Ishikawa (cell line): ENCODE measurements at regions not wholly inside any gene's neighbourhood (a gene's known extent, or its start where the extent isn't known, plus 50 kb on each side); places are given as distances from the start of the nearest gene placed in this dataset.

ENCODE experiments used
- CEBPB ChIP-seq: IDR thresholded peaks from 2 replicates; pipeline ENCODE4 v1.6.1; 2012
- CREB1 ChIP-seq: IDR thresholded peaks from 2 replicates; pipeline ENCODE4 v1.6.1; 2012; ENCODE audit warnings: low read depth
- EGR1 ChIP-seq: IDR thresholded peaks from 2 replicates; pipeline ENCODE4 v1.6.1; 2012
- EP300 ChIP-seq: IDR thresholded peaks from 2 replicates; pipeline ENCODE4 v1.6.1; 2012; ENCODE audit warnings: borderline replicate concordance
- FOXM1 ChIP-seq: IDR thresholded peaks from 2 replicates; pipeline ENCODE4 v1.6.1; 2012; ENCODE audit warnings: low read depth, borderline replicate concordance
- NFIC ChIP-seq: IDR thresholded peaks from 2 replicates; pipeline ENCODE4 v1.6.1; 2012
- RAD21 ChIP-seq: IDR thresholded peaks from 2 replicates; pipeline ENCODE4 v1.6.1; 2012; ENCODE audit warnings: low read depth
- TAF1 ChIP-seq: IDR thresholded peaks from 2 replicates; pipeline ENCODE4 v1.6.1; 2012; ENCODE audit warnings: low read depth, mild to moderate bottlenecking
- TCF12 ChIP-seq: IDR thresholded peaks from 2 replicates; pipeline ENCODE4 v1.6.1; 2012; ENCODE audit warnings: low read depth
- TEAD4 ChIP-seq: IDR thresholded peaks from 2 replicates; pipeline ENCODE4 v1.6.1; 2012
- YY1 ChIP-seq: IDR thresholded peaks from 2 replicates; pipeline ENCODE4 v1.6.1; 2012; ENCODE audit warnings: low read depth
- ZBTB7A ChIP-seq: IDR thresholded peaks from 2 replicates; pipeline ENCODE4 v1.6.1; 2012; ENCODE audit warnings: low read depth
- TF ChIP-seq, protein P1 (sequence below): IDR thresholded peaks from 2 replicates; pipeline ENCODE4 v1.6.1; 2012
- TF ChIP-seq, protein P2 (sequence below): IDR thresholded peaks from 2 replicates; pipeline ENCODE4 v1.6.1; 2012; ENCODE audit warnings: low read depth, mild to moderate bottlenecking
- TF ChIP-seq, protein P3 (sequence below): IDR thresholded peaks from 2 replicates; pipeline ENCODE4 v1.6.1; 2012

- TF ChIP-seq ZBTB7A: no peak
Measured at GRCh38 chr10:2030046-2030445, 292.7 kb upstream of the ADARB2 start.

GRCh38 chr10:2026936-2027335 is 289.6 kb upstream of the ADARB2 start:
- TF ChIP-seq ZBTB7A (no peak), TAF1 (no peak)
- TF ChIP-seq, protein P1, sequence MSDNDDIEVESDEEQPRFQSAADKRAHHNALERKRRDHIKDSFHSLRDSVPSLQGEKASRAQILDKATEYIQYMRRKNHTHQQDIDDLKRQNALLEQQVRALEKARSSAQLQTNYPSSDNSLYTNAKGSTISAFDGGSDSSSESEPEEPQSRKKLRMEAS: no peak

DNA sequence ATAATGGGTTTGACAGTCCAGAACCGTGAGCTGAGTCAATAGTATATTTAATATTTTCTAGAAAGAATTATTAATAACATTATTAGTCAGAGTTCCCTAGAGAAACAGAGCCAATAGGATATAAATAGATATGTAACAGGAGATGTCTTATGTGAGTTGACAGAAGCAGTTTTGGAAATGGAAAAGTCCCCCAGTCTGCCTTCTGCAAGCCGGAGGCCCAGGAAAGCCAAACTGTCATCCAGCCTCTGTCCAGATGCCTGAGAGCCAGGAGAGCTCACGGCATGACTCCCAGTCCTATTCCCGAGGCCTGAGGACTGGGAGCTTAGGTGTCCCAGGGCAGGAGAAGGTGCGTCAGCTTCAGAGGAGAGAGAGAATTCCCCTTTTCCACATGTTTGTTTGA is 286.4 kb upstream of the ADARB2 start:
- no peak for TF ChIP-seq FOXM1
- TF ChIP-seq YY1: no peak
- TF ChIP-seq RAD21: no peak
- no peak for TF ChIP-seq TAF1
- no peak for TF ChIP-seq ZBTB7A
- no peak for TF ChIP-seq EGR1
- TF ChIP-seq, protein P1: no peak
- TF ChIP-seq, protein P2, sequence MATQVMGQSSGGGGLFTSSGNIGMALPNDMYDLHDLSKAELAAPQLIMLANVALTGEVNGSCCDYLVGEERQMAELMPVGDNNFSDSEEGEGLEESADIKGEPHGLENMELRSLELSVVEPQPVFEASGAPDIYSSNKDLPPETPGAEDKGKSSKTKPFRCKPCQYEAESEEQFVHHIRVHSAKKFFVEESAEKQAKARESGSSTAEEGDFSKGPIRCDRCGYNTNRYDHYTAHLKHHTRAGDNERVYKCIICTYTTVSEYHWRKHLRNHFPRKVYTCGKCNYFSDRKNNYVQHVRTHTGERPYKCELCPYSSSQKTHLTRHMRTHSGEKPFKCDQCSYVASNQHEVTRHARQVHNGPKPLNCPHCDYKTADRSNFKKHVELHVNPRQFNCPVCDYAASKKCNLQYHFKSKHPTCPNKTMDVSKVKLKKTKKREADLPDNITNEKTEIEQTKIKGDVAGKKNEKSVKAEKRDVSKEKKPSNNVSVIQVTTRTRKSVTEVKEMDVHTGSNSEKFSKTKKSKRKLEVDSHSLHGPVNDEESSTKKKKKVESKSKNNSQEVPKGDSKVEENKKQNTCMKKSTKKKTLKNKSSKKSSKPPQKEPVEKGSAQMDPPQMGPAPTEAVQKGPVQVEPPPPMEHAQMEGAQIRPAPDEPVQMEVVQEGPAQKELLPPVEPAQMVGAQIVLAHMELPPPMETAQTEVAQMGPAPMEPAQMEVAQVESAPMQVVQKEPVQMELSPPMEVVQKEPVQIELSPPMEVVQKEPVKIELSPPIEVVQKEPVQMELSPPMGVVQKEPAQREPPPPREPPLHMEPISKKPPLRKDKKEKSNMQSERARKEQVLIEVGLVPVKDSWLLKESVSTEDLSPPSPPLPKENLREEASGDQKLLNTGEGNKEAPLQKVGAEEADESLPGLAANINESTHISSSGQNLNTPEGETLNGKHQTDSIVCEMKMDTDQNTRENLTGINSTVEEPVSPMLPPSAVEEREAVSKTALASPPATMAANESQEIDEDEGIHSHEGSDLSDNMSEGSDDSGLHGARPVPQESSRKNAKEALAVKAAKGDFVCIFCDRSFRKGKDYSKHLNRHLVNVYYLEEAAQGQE: no peak
- TF ChIP-seq TCF12: no peak
- TF ChIP-seq CREB1: no peak
- no peak for TF ChIP-seq CEBPB
- no peak for TF ChIP-seq EP300
- TF ChIP-seq, protein P3, sequence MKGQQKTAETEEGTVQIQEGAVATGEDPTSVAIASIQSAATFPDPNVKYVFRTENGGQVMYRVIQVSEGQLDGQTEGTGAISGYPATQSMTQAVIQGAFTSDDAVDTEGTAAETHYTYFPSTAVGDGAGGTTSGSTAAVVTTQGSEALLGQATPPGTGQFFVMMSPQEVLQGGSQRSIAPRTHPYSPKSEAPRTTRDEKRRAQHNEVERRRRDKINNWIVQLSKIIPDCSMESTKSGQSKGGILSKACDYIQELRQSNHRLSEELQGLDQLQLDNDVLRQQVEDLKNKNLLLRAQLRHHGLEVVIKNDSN: no peak
- TF ChIP-seq TEAD4: no peak
- no peak for TF ChIP-seq NFIC

DNA sequence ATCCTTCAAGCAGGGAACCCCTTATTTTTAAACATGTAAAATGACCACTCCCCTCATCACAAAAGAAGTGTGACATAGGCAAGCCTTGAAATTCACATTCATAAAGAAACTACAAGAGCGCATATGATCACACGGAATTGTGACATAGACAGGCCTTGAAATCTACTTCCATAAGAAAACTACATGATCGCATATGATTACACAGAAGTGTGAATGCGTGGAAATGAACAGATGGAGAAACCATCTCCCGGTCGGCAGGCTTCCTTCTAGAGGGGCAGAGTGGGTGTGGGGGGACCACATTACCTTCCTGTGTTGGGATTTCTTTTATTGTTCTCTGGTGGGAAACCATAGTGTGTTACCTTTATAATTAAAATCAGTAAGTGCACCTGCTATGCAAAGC is 285.1 kb upstream of the ADARB2 start:
- TF ChIP-seq RAD21: no peak
- TF ChIP-seq, protein P1: no peak
- TF ChIP-seq CREB1: no peak
- no peak for TF ChIP-seq NFIC
- TF ChIP-seq EP300: no peak
- TF ChIP-seq EGR1: no peak
- TF ChIP-seq YY1: no peak
- TF ChIP-seq, protein P3: no peak
- no peak for TF ChIP-seq FOXM1
- no peak for TF ChIP-seq CEBPB
- TF ChIP-seq TAF1: no peak
- TF ChIP-seq, protein P2: no peak
- TF ChIP-seq ZBTB7A: no peak
- no peak for TF ChIP-seq TEAD4
- TF ChIP-seq TCF12: no peak

DNA sequence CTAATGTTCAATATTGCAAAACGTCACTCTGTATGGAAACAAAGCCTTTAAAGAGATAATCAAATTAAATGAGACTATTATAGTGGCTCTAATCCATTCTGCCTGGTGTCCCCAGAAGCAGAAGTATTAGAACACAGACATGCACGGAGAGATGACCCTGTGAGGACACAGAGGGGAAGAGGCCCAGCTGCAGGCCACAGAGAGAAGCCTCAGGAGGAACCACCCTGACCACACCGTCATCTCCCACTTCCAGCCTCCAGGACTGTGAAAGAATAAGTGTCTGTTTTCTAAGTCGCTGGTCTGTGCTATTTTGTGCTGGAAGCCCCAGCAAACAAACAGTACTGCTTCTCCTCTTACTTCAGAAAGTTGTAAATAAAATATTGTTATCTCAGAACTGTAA is 283.5 kb upstream of the ADARB2 start:
- TF ChIP-seq, protein P1: no peak
- TF ChIP-seq EGR1: no peak
- TF ChIP-seq RAD21: no peak
- TF ChIP-seq YY1: no peak
- no peak for TF ChIP-seq NFIC
- TF ChIP-seq, protein P3: no peak
- no peak for TF ChIP-seq EP300
- no peak for TF ChIP-seq FOXM1
- TF ChIP-seq TAF1: no peak
- no peak for TF ChIP-seq TCF12
- TF ChIP-seq, protein P2: no peak
- no peak for TF ChIP-seq ZBTB7A
- TF ChIP-seq CREB1: no peak
- TF ChIP-seq TEAD4: no peak
- TF ChIP-seq CEBPB: no peak
